KMS-11 (cell line): ENCODE measurements at regions not wholly inside any gene's neighbourhood (a gene's known extent, or its start where the extent isn't known, plus 50 kb on each side); places are given as distances from the start of the nearest gene placed in this dataset.

Experiments used
- H2AFZ ChIP-seq: fragments of 200-600 bp; sonication (generic); 2 replicates; pipeline ENCODE4 v1.6.1; 2016; ENCODE audit warnings: antibody characterized with exemption, mixed run types, low read depth
- H3K27ac ChIP-seq: fragments of 200-600 bp; sonication (generic); 2 replicates; pipeline ENCODE4 v1.6.1; 2016; ENCODE audit warnings: mild to moderate bottlenecking, mixed run types
- H3K27me3 ChIP-seq: fragments of 200-600 bp; sonication (generic); 2 replicates; pipeline ENCODE4 v1.6.1; 2017; ENCODE audit warnings: mild to moderate bottlenecking, low read depth, mixed run types, moderate library complexity; ENCODE audit not compliant: insufficient read depth
- H3K36me3 ChIP-seq: fragments of 200-600 bp; sonication (generic); 2 replicates; pipeline ENCODE4 v1.6.1; 2017; ENCODE audit warnings: mild to moderate bottlenecking, mixed run types; ENCODE audit not compliant: insufficient read depth
- H3K4me1 ChIP-seq: fragments of 200-600 bp; sonication (generic); 2 replicates; pipeline ENCODE4 v1.6.1; 2016; ENCODE audit warnings: mild to moderate bottlenecking, low read depth, mixed run types; ENCODE audit not compliant: poor library complexity, severe bottlenecking
- H3K4me2 ChIP-seq: fragments of 200-600 bp; sonication (generic); 2 replicates; pipeline ENCODE4 v1.7.0; 2016; ENCODE audit warnings: mild to moderate bottlenecking, mixed run types
- H3K4me3 ChIP-seq: fragments of 200-600 bp; sonication (generic); IDR thresholded peaks from 2 replicates; pipeline ENCODE4 v1.6.1; 2017; ENCODE audit warnings: low read depth, low read length, mixed read lengths; ENCODE audit not compliant: insufficient read depth
- H3K79me2 ChIP-seq: fragments of 200-600 bp; sonication (generic); 2 replicates; pipeline ENCODE4 v1.6.1; 2016; ENCODE audit warnings: low read depth, mixed run types; ENCODE audit not compliant: insufficient read depth
- H3K9ac ChIP-seq: fragments of 200-600 bp; sonication (generic); 2 replicates; pipeline ENCODE4 v1.6.1; 2016; ENCODE audit warnings: mild to moderate bottlenecking, mixed run types
- H4K20me1 ChIP-seq: fragments of 200-600 bp; sonication (generic); 2 replicates; pipeline ENCODE4 v1.6.1; 2016; ENCODE audit warnings: mild to moderate bottlenecking, mixed run types; ENCODE audit not compliant: insufficient read depth
- CTCF ChIP-seq: fragments of 200-600 bp; sonication (generic); conservative IDR thresholded peaks from 2 replicates; pipeline ENCODE4 v1.6.1; 2017; ENCODE audit warnings: low read depth, mild to moderate bottlenecking, antibody characterized with exemption, low read length, moderate library complexity, mixed read lengths

- no peak for TF ChIP-seq CTCF
- Histone ChIP-seq H4K20me1 (no peaks in the 10 kb centered on the region), H3K9ac (no peak overlapping the region), H3K36me3 (no peaks in the 10 kb centered on the region), H3K4me1 (no peaks in the 10 kb centered on the region), H2AFZ (no peak overlapping the region), H3K79me2 (no peaks in the 10 kb centered on the region), H3K4me3 (no peak overlapping the region), H3K27me3 (no peaks in the 10 kb centered on the region), H3K4me2 (no peak overlapping the region), H3K27ac (no peak overlapping the region)
Observed at GRCh38 chr9:82363198-82363597, 374.6 kb downstream of the SPATA31D1 start.

- Histone ChIP-seq H3K9ac (no peak overlapping the region), H3K27me3 (no peaks in the 10 kb centered on the region), H3K79me2 (no peaks in the 10 kb centered on the region), H3K4me3 (no peak overlapping the region), H3K27ac (no peak overlapping the region), H2AFZ (no peak overlapping the region), H4K20me1 (no peaks in the 10 kb centered on the region), H3K4me1 (no peaks in the 10 kb centered on the region), H3K36me3 (no peaks in the 10 kb centered on the region), H3K4me2 (no peak overlapping the region)
- TF ChIP-seq CTCF = no peak
Observed at GRCh38 chr9:82363682-82364081, 375.1 kb downstream of the SPATA31D1 start.

GRCh38 chr9:82367016-82367415, 378.4 kb downstream of the SPATA31D1 start:
- Histone ChIP-seq H4K20me1 (no peaks in the 10 kb centered on the region), H3K36me3 (no peaks in the 10 kb centered on the region), H3K79me2 (no peaks in the 10 kb centered on the region), H2AFZ (no peak overlapping the region), H3K4me1 (no peaks in the 10 kb centered on the region), H3K4me3 (no peak overlapping the region), H3K9ac (no peak overlapping the region), H3K27me3 (no peaks in the 10 kb centered on the region), H3K4me2 (no peak overlapping the region), H3K27ac (no peak overlapping the region)
- TF ChIP-seq CTCF = no peak

GRCh38 chr9:82367929-82368328, 379.4 kb downstream of the SPATA31D1 start:
- H3K27me3 ChIP-seq = no peaks in the 10 kb centered on the region
- H3K9ac ChIP-seq = no peak overlapping the region
- no peak overlapping the region for H3K4me3 ChIP-seq
- H3K27ac ChIP-seq = no peak overlapping the region
- H4K20me1 ChIP-seq = no peaks in the 10 kb centered on the region
- no peak overlapping the region for H2AFZ ChIP-seq
- no peaks in the 10 kb centered on the region for H3K79me2 ChIP-seq
- no peak for TF ChIP-seq CTCF
- H3K4me1 ChIP-seq = no peaks in the 10 kb centered on the region
- H3K4me2 ChIP-seq = no peak overlapping the region
- H3K36me3 ChIP-seq = no peaks in the 10 kb centered on the region; the same call in 1 of the 2 replicates
